Calu3 (cell line): ENCODE measurements at regions not wholly inside any gene's neighbourhood (a gene's known extent, or its start where the extent isn't known, plus 50 kb on each side); places are given as distances from the start of the nearest gene placed in this dataset.

Experiments
- BruUV-seq: library from RNA; stranded (reverse); fragments of 400-500 nt; replicated peaks from 2 replicates; lab custom pipeline; 2021; lab: Mats Ljungman, UMichigan
- CTCF ChIA-PET: fragments of 300-600 bp; sonication (Branson Sonifier 250); formaldehyde crosslinking; loops from one replicate; lab custom pipeline; 2022; ENCODE audit warnings: antibody characterized with exemption; lab: Charles Lee
- DNase-seq: peaks from one replicate; pipeline ENCODE4 v3.0.0; 2022
- H3K27ac Mint-ChIP-seq: one replicate; pipeline ENCODE4 v1.8.0; 2022; ENCODE audit warnings: mixed read lengths; ENCODE audit not compliant: unreplicated experiment
- H3K27me3 Mint-ChIP-seq: one replicate; pipeline ENCODE4 v1.8.0; 2022; ENCODE audit warnings: mixed read lengths; ENCODE audit not compliant: unreplicated experiment
- H3K36me3 Mint-ChIP-seq: one replicate; pipeline ENCODE4 v1.8.0; 2022; ENCODE audit warnings: mild to moderate bottlenecking, moderate library complexity, mixed read lengths; ENCODE audit not compliant: insufficient read depth, unreplicated experiment
- H3K4me1 Mint-ChIP-seq: one replicate; pipeline ENCODE4 v1.8.0; 2022; ENCODE audit warnings: mild to moderate bottlenecking, low read depth, mixed read lengths; ENCODE audit not compliant: unreplicated experiment
- H3K4me3 Mint-ChIP-seq: one replicate; pipeline ENCODE4 v1.8.0; 2022; ENCODE audit warnings: mild to moderate bottlenecking, low read depth, moderate library complexity, mixed read lengths; ENCODE audit not compliant: unreplicated experiment
- H3K9me3 Mint-ChIP-seq: one replicate; pipeline ENCODE4 v1.8.0; 2022; ENCODE audit warnings: low read depth, mixed read lengths; ENCODE audit not compliant: unreplicated experiment
- CTCF ChIP-seq: fragments of 200-600 bp; IDR thresholded peaks from one replicate; pipeline ENCODE4 v1.8.0; 2022; ENCODE audit warnings: antibody characterized with exemption; ENCODE audit not compliant: unreplicated experiment
- intact Hi-C: fragments of 100-400 bp; cut with micrococcal nuclease; formaldehyde crosslinking; loops from one replicate; pipeline ENCODE4 v1.10.0; 2022; ENCODE audit not compliant: unreplicated experiment

- BruUV-seq = no TSS peak
- DNase-seq = no peak
- CTCF ChIA-PET = no interaction called here
These were observed 284.7 kb upstream of the PWP1 start for GRCh38 chr12:107400686-107401447.

DNA sequence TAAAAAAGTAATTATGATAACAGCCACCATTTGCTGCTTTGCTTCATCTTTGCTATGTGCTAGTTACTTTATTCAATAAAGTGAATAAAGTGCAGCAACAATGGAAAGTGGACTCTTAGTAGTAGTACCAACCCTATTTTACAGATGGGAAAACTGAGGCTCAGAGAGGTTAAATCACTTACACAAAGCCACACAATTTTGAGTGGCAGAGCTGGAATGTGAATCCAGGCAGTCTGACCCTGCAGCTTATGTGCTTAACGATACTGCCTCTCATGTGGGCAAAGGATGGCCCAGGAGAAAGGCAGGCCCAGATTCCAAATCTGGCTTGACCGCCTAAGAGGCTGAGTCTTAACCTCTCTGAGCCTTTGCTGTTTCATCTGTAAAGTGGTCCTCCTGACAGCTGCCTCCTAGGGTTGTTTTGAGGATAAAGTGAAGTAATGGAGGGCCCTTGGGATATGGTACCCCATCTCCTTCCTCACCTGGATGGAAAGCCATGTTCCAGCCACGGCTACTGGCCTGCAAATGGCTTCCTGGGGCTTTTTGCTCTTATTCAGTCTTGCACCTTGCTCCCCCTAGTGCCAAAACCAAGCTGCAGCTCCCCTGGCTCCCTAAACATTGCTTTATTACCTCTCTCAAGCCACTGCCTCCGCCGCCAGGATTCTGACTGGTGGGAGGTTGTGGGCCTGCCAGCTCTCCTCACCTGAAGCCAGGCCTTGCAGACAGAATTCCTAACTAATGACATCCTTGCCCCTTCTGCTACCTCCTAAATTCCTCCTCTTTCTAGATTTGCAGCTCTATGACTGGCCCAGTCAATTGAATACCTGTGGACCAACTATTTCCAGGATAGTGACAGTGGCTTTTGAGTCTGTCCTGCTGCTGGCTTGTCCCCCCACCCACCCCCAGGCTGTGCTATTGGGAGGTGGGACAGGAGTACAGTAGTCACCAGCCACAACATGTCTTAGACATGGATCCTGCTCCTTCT is 283.3 kb upstream of the PWP1 start:
- TF ChIP-seq CTCF = peak; percentile 11
- peak; percentile 75 for DNase-seq
- H3K36me3 Mint-ChIP-seq = no peaks in the 10 kb centered on the region
- H3K27me3 Mint-ChIP-seq = peaks cover 21% of the 10 kb centered on the region
- no peak overlapping the region for H3K27ac Mint-ChIP-seq
- H3K4me1 Mint-ChIP-seq = no peaks in the 10 kb centered on the region
- H3K9me3 Mint-ChIP-seq = no peaks in the 10 kb centered on the region
- no peak overlapping the region for H3K4me3 Mint-ChIP-seq
- CTCF ChIA-PET = interaction anchor here (0.6 to 2.0 kb wide), 6 partner anchors 13 to 274 kb away, joined by 3 to 14 read pairs (median 4); no protein-coding TSS in a partner anchor
- no TSS peak for BruUV-seq
- intact Hi-C loops = loop anchor here (1.0 kb wide), 2 partner anchors 84 to 270 kb away; a partner anchor contains a TSS

More at GRCh38 chr12:107400686-107401447, 284.7 kb upstream of the PWP1 start:
- no peaks in the 10 kb centered on the region for H3K4me1 Mint-ChIP-seq
- intact Hi-C loops = no loop called here
- no peaks in the 10 kb centered on the region for H3K9me3 Mint-ChIP-seq
- no peak overlapping the region for H3K4me3 Mint-ChIP-seq
- H3K27ac Mint-ChIP-seq = no peak overlapping the region
- no peaks in the 10 kb centered on the region for H3K36me3 Mint-ChIP-seq
- no peak for TF ChIP-seq CTCF
- H3K27me3 Mint-ChIP-seq = peaks cover 9% of the 10 kb centered on the region

DNA sequence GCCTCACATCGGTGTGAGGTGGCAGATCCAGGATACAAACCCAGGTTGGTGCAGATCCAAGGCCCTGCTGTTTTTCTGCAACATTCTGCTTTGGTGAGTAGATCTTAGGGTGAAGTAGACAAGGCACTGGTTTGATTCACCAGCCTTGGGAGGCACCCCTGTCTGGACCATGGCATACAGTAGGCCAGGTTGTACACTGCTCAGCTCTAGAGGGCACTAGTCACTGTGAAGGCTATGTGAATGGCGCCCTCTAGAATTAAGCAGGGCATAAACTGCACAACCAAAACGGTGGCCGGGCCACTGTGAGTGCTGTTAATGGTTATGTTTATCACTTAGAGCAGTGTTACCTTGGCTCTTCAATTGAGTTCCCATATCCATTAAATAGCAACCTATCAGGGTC is 280.6 kb upstream of the PWP1 start:
- no peak overlapping the region for H3K27ac Mint-ChIP-seq
- TF ChIP-seq CTCF = peak; percentile 65
- H3K4me3 Mint-ChIP-seq = no peak overlapping the region
- CTCF ChIA-PET = interaction anchor here (1.2 to 1.3 kb wide), 3 partner anchors 9 to 273 kb away, joined by 3 to 6 read pairs (median 5); no protein-coding TSS in a partner anchor
- no TSS peak for BruUV-seq
- H3K27me3 Mint-ChIP-seq = peaks cover 47% of the 10 kb centered on the region
- no peaks in the 10 kb centered on the region for H3K4me1 Mint-ChIP-seq
- intact Hi-C loops = loop anchor here (2.0 kb wide), 1 partner anchor 202 kb away; no protein-coding TSS in a partner anchor
- H3K9me3 Mint-ChIP-seq = no peaks in the 10 kb centered on the region
- no peaks in the 10 kb centered on the region for H3K36me3 Mint-ChIP-seq
- DNase-seq = peak; percentile 43

- BruUV-seq = no TSS peak
- H3K4me1 Mint-ChIP-seq = no peaks in the 10 kb centered on the region
- H3K27me3 Mint-ChIP-seq = peaks cover 52% of the 10 kb centered on the region
- H3K9me3 Mint-ChIP-seq = no peaks in the 10 kb centered on the region
- H3K36me3 Mint-ChIP-seq = no peaks in the 10 kb centered on the region
- no peak for DNase-seq
- TF ChIP-seq CTCF = no peak
- CTCF ChIA-PET = interaction anchor here (0.6 to 1.3 kb wide), 4 partner anchors 9 to 274 kb away, joined by 3 to 6 read pairs (median 4); no protein-coding TSS in a partner anchor
- H3K4me3 Mint-ChIP-seq = no peak overlapping the region
- no peak overlapping the region for H3K27ac Mint-ChIP-seq
- intact Hi-C loops = loop anchor here (2.0 kb wide), 1 partner anchor 201 kb away; no protein-coding TSS in a partner anchor
These were observed 280.2 kb upstream of the PWP1 start for GRCh38 chr12:107405436-107405835.
